ENCODE measurements at regions not wholly inside any gene's neighbourhood (a gene's known extent, or its start where the extent isn't known, plus 50 kb on each side); places are given as distances from the start of the nearest gene placed in this dataset.

- TF ChIP-seq CTCF (IDR thresholded peaks at IDR 0.05 in 8 of 11, conservative IDR thresholded peaks at IDR 0.05 in 3 of 11) (no peak), POLR2AphosphoS5 (IDR thresholded peaks at IDR 0.05) (no peak)
These were observed 843.4 kb downstream of the TBC1D22A start for GRCh38 chr22:47605886-47606285.

Data from spleen (tissue), 7 donors.